Activated B cell treated with CpG ODN at 0.5 μM for 24 hours (primary cell): ENCODE measurements at regions not wholly inside any gene's neighbourhood (a gene's known extent, or its start where the extent isn't known, plus 50 kb on each side); places are given as distances from the start of the nearest gene placed in this dataset.

Experiments used
- ATAC-seq: fragments of 200-7000 bp; cut with Tn5 transposase; one replicate; pipeline ENCODE4 v1.10.0; 2021; ENCODE audit warnings: low read depth, mild to moderate bottlenecking, moderate library complexity
- CTCF ChIA-PET: fragments of 350-600 bp; sonication (Branson Sonifier 250); formaldehyde crosslinking; loops from one replicate; lab custom pipeline; 2021; ENCODE audit warnings: antibody characterized with exemption; lab: Charles Lee
- POLR2A ChIA-PET: fragments of 350-600 bp; sonication (Branson Sonifier 250); formaldehyde crosslinking; loops from one replicate; lab custom pipeline; 2021; ENCODE audit warnings: antibody characterized with exemption; lab: Charles Lee
- DNase-seq: peaks from one replicate; pipeline ENCODE4 v3.0.0; 2022
- H3K27ac Mint-ChIP-seq: one replicate; pipeline ENCODE4 v1.8.0; 2020; ENCODE audit warnings: mixed read lengths
- H3K27me3 Mint-ChIP-seq: one replicate; pipeline ENCODE4 v1.8.0; 2021; ENCODE audit warnings: mixed read lengths
- H3K36me3 Mint-ChIP-seq: one replicate; pipeline ENCODE4 v1.8.0; 2021; ENCODE audit warnings: low read depth, mixed read lengths
- H3K4me1 Mint-ChIP-seq: one replicate; pipeline ENCODE4 v1.8.0; 2021; ENCODE audit warnings: mixed read lengths
- H3K4me3 Mint-ChIP-seq: one replicate; pipeline ENCODE4 v1.8.0; 2020; ENCODE audit warnings: mild to moderate bottlenecking, mixed read lengths
- H3K9me3 Mint-ChIP-seq: one replicate; pipeline ENCODE4 v1.8.0; 2020; ENCODE audit warnings: mixed read lengths
- intact Hi-C: fragments of 100-400 bp; cut with micrococcal nuclease; formaldehyde crosslinking; loops from one replicate; pipeline ENCODE4 v1.15.1; 2024
- TF ChIP-seq, protein P1 (sequence below): fragments of 200-600 bp; IDR thresholded peaks from one replicate; pipeline ENCODE4 v1.8.0; 2022; ENCODE audit warnings: antibody characterized with exemption, mild to moderate bottlenecking

DNA sequence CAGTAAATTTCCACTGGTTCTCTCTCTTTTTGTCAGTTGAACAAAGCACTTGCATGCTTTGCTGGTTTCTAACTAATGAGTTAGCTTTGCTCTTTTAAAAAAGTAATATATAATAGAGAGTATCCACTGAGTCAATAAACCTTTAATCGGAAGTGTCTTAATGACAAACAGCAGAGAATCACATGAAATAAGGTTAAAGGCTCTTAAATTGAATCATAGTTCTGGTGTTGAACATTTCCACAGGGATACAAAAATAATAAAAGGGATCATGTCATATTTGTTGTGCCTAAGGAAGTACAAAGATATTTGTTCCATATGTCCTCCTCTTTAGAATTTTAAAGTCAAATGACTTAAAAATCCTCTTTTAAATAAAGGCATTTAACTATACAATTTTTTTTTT lies 362.6 kb downstream of the LRIG3 start:
- Mint-ChIP-seq H3K4me3 (no peak overlapping the region), H3K4me1 (no peaks in the 10 kb centered on the region), H3K27me3 (no peaks in the 10 kb centered on the region), H3K9me3 (peaks cover 2% of the 10 kb centered on the region), H3K27ac (no peak overlapping the region), H3K36me3 (no peaks in the 10 kb centered on the region)
- CTCF ChIA-PET, result no interaction called here
- POLR2A ChIA-PET, result no interaction called here
- TF ChIP-seq, protein P1, sequence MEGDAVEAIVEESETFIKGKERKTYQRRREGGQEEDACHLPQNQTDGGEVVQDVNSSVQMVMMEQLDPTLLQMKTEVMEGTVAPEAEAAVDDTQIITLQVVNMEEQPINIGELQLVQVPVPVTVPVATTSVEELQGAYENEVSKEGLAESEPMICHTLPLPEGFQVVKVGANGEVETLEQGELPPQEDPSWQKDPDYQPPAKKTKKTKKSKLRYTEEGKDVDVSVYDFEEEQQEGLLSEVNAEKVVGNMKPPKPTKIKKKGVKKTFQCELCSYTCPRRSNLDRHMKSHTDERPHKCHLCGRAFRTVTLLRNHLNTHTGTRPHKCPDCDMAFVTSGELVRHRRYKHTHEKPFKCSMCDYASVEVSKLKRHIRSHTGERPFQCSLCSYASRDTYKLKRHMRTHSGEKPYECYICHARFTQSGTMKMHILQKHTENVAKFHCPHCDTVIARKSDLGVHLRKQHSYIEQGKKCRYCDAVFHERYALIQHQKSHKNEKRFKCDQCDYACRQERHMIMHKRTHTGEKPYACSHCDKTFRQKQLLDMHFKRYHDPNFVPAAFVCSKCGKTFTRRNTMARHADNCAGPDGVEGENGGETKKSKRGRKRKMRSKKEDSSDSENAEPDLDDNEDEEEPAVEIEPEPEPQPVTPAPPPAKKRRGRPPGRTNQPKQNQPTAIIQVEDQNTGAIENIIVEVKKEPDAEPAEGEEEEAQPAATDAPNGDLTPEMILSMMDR, result no peak
- DNase-seq (no peak), ATAC-seq (no peak)
- intact Hi-C loops, result no loop called here

- no peaks in the 10 kb centered on the region for H3K4me1 Mint-ChIP-seq
Measured at GRCh38 chr12:58563621-58564020, 356.7 kb downstream of the LRIG3 start.

DNA sequence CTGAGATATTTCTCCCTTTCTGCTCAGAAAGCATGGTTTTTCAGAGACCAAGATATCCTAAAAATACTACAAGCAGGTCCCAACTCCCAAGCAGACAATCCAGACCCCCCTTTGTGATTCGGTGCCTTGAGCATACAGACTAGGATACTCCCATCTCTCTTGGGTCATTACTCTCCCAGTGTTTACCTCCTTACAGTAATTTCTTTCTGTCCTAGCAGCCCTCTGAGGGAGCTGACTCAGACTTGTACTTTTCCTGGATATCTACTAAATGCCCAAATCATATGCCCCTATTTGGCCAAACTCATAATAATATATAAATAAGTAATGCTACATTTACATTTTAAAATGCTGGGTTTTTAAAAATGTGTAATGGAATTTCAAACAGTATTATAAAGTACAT lies 355.6 kb downstream of the LRIG3 start:
- ChIA-PET CTCF (no interaction called here), POLR2A (no interaction called here)
- no peaks in the 10 kb centered on the region for H3K4me1 Mint-ChIP-seq
- no peaks in the 10 kb centered on the region for H3K27me3 Mint-ChIP-seq
- no peaks in the 10 kb centered on the region for H3K36me3 Mint-ChIP-seq
- no peak overlapping the region for H3K4me3 Mint-ChIP-seq
- no peak for DNase-seq
- intact Hi-C loops, result no loop called here
- ATAC-seq, result no peak
- H3K27ac Mint-ChIP-seq, result no peak overlapping the region
- TF ChIP-seq, protein P1, result no peak
- no peaks in the 10 kb centered on the region for H3K9me3 Mint-ChIP-seq

More at GRCh38 chr12:58563621-58564020, 356.7 kb downstream of the LRIG3 start:
- Mint-ChIP-seq H3K4me3 (no peak overlapping the region), H3K27me3 (no peaks in the 10 kb centered on the region), H3K36me3 (no peaks in the 10 kb centered on the region), H3K27ac (no peak overlapping the region), H3K9me3 (no peaks in the 10 kb centered on the region)
- TF ChIP-seq, protein P1, result no peak
- no peak for DNase-seq
- intact Hi-C loops, result no loop called here
- ChIA-PET POLR2A (no interaction called here), CTCF (no interaction called here)
- ATAC-seq, result no peak

- DNase-seq (no peak), ATAC-seq (no peak)
- no peaks in the 10 kb centered on the region for H3K4me1 Mint-ChIP-seq
- H3K27me3 Mint-ChIP-seq, result no peaks in the 10 kb centered on the region
- intact Hi-C loops, result no loop called here
- CTCF ChIA-PET, result no interaction called here
- H3K36me3 Mint-ChIP-seq, result no peaks in the 10 kb centered on the region
- POLR2A ChIA-PET, result no interaction called here
- no peak overlapping the region for H3K4me3 Mint-ChIP-seq
- no peak overlapping the region for H3K27ac Mint-ChIP-seq
- TF ChIP-seq, protein P1, result no peak
- no peaks in the 10 kb centered on the region for H3K9me3 Mint-ChIP-seq
Measured at GRCh38 chr12:58566599-58566998, 353.7 kb downstream of the LRIG3 start.

- no peaks in the 10 kb centered on the region for H3K4me1 Mint-ChIP-seq
- H3K4me3 Mint-ChIP-seq, result no peak overlapping the region
- intact Hi-C loops, result no loop called here
- ATAC-seq (no peak), DNase-seq (no peak)
- no peaks in the 10 kb centered on the region for H3K36me3 Mint-ChIP-seq
- TF ChIP-seq, protein P1, result no peak
- POLR2A ChIA-PET, result no interaction called here
- H3K27ac Mint-ChIP-seq, result no peak overlapping the region
- CTCF ChIA-PET, result no interaction called here
- H3K27me3 Mint-ChIP-seq, result no peaks in the 10 kb centered on the region
- H3K9me3 Mint-ChIP-seq, result no peaks in the 10 kb centered on the region
Measured at GRCh38 chr12:58567189-58567588, 353.1 kb downstream of the LRIG3 start.
